SU-DHL-6 (cell line): ENCODE measurements at regions not wholly inside any gene's neighbourhood (a gene's known extent, or its start where the extent isn't known, plus 50 kb on each side); places are given as distances from the start of the nearest gene placed in this dataset.
"Not testable (repeated sequence)": the region's sequence is repeated elsewhere in the genome, so short reads cannot be mapped to it uniquely, and the experiment has no call there.

Experiments used
- EZH2phosphoT487 ChIP-seq: fragments of 200-600 bp; sonication (generic), shearing (Covaris generic); conservative IDR thresholded peaks from 2 replicates; pipeline ENCODE4 v1.6.1; 2018; ENCODE audit warnings: mild to moderate bottlenecking, antibody characterized with exemption, low read length, moderate library complexity, mixed read lengths
- TF ChIP-seq, protein P1 (sequence below): fragments of 200-600 bp; sonication (generic); IDR thresholded peaks from one replicate; pipeline ENCODE4 v1.5.1; 2017; ENCODE audit warnings: antibody characterized with exemption, mild to moderate bottlenecking, low read length, moderate library complexity; ENCODE audit not compliant: insufficient read depth, poor library complexity, severe bottlenecking

DNA sequence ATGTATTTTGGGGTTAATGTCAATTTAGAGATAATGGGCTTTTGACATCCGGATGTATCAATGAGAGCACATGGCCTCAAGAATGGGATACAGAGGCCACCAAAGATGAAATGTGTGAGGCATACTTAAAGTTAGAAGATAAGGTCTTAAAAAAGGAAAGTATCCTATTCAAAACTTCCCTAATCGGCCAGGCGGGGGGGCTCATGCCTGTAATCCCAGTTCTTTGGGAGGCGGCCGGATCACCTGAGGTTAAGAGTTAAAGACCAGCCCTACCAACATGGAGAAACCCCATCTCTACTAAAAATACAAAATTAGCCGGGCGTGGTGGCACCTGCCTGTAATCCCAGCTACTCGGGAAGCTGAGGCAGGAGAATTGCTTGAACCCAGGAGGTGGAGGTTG, 421.3 kb upstream of the SLITRK5 start:
- TF ChIP-seq, protein P1, sequence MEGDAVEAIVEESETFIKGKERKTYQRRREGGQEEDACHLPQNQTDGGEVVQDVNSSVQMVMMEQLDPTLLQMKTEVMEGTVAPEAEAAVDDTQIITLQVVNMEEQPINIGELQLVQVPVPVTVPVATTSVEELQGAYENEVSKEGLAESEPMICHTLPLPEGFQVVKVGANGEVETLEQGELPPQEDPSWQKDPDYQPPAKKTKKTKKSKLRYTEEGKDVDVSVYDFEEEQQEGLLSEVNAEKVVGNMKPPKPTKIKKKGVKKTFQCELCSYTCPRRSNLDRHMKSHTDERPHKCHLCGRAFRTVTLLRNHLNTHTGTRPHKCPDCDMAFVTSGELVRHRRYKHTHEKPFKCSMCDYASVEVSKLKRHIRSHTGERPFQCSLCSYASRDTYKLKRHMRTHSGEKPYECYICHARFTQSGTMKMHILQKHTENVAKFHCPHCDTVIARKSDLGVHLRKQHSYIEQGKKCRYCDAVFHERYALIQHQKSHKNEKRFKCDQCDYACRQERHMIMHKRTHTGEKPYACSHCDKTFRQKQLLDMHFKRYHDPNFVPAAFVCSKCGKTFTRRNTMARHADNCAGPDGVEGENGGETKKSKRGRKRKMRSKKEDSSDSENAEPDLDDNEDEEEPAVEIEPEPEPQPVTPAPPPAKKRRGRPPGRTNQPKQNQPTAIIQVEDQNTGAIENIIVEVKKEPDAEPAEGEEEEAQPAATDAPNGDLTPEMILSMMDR: not testable (repeated sequence)
- not testable (repeated sequence) for TF ChIP-seq EZH2phosphoT487
